PFSK-1 (cell line): ENCODE measurements at regions not wholly inside any gene's neighbourhood (a gene's known extent, or its start where the extent isn't known, plus 50 kb on each side); places are given as distances from the start of the nearest gene placed in this dataset.

Experiments used
- FOXP2 ChIP-seq: optimal IDR thresholded peaks from 2 replicates; pipeline ENCODE3; 2011; ENCODE audit warnings: borderline replicate concordance, control low read depth, inconsistent platforms; ENCODE audit not compliant: insufficient read depth; ENCODE audit errors: extremely low read length, extremely low read depth
- POLR2AphosphoS5 ChIP-seq: IDR thresholded peaks from 2 replicates; pipeline ENCODE4 v1.6.1; 2012; ENCODE audit warnings: low read depth, mild to moderate bottlenecking, control low read depth, low read length, moderate library complexity
- SIN3A ChIP-seq: IDR thresholded peaks from 2 replicates; pipeline ENCODE4 v1.6.1; 2012; ENCODE audit warnings: mild to moderate bottlenecking, low read length, moderate library complexity, borderline replicate concordance; ENCODE audit not compliant: insufficient read depth
- TAF1 ChIP-seq: IDR thresholded peaks from 2 replicates; pipeline ENCODE4 v1.6.1; 2012; ENCODE audit warnings: low read length, control low read depth, borderline replicate concordance; ENCODE audit not compliant: insufficient read depth
- TF ChIP-seq, protein P1 (sequence below), 2 experiments: IDR thresholded peaks; 2 replicates each; pipeline versions ENCODE4 v1.6.1 to v1.8.0; 2011 to 2012; ENCODE audit warnings: low read depth in 2 of 2, low read length in 2 of 2, control low read depth in 1 of 2, inconsistent platforms in 1 of 2, mild to moderate bottlenecking in 1 of 2, moderate library complexity in 1 of 2; ENCODE audit not compliant: insufficient read depth in 1 of 2

DNA sequence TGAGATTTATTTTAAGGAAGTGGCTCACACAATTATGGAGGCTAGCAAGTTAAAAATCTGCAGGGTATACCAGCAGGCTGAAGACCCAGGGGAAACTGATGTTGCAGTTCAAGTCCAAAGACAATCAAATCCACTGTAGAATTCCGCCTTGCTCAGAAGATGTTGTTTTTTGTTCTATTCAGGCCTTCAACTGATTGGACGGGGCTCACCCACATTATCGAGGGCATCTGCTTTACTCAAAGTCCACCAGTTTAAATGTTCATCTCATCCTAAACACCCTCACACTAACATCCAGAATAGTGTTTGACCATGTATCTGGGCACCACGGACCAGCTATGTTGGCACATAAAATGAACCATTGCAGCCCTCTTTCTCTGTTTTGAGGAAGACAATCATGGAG is 211.2 kb upstream of the GPR26 start:
- TF ChIP-seq TAF1 (no peak), POLR2AphosphoS5 (no peak), SIN3A (no peak)

DNA sequence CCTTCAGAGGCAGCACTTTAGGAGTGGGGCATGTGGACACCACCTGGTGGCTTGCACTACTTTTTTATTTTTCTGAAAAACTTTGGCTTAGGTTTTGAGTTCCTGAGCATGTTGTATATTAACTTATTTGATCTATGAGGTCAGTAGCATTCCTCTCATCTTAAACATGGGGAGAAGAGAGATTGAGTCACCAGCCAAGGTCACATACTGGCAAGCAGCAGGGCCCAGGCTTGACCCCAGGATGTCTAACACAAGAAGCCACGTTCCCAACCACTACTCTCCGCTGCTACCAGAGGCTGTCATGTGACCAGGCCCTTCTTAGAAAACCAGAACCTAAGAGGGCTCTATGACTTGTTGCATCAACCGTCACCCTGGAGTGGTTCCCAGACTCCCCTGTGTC is 210.3 kb upstream of the GPR26 start:
- TF ChIP-seq FOXP2 = no peak
- TF ChIP-seq, protein P1, sequence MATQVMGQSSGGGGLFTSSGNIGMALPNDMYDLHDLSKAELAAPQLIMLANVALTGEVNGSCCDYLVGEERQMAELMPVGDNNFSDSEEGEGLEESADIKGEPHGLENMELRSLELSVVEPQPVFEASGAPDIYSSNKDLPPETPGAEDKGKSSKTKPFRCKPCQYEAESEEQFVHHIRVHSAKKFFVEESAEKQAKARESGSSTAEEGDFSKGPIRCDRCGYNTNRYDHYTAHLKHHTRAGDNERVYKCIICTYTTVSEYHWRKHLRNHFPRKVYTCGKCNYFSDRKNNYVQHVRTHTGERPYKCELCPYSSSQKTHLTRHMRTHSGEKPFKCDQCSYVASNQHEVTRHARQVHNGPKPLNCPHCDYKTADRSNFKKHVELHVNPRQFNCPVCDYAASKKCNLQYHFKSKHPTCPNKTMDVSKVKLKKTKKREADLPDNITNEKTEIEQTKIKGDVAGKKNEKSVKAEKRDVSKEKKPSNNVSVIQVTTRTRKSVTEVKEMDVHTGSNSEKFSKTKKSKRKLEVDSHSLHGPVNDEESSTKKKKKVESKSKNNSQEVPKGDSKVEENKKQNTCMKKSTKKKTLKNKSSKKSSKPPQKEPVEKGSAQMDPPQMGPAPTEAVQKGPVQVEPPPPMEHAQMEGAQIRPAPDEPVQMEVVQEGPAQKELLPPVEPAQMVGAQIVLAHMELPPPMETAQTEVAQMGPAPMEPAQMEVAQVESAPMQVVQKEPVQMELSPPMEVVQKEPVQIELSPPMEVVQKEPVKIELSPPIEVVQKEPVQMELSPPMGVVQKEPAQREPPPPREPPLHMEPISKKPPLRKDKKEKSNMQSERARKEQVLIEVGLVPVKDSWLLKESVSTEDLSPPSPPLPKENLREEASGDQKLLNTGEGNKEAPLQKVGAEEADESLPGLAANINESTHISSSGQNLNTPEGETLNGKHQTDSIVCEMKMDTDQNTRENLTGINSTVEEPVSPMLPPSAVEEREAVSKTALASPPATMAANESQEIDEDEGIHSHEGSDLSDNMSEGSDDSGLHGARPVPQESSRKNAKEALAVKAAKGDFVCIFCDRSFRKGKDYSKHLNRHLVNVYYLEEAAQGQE (IDR thresholded peaks at IDR 0.05; ENCODE audit: insufficient read depth in 1 of 2, low read depth in 2 of 2, low read length in 2 of 2) = no peak
- TF ChIP-seq SIN3A = no peak
- no peak for TF ChIP-seq TAF1
- no peak for TF ChIP-seq POLR2AphosphoS5

DNA sequence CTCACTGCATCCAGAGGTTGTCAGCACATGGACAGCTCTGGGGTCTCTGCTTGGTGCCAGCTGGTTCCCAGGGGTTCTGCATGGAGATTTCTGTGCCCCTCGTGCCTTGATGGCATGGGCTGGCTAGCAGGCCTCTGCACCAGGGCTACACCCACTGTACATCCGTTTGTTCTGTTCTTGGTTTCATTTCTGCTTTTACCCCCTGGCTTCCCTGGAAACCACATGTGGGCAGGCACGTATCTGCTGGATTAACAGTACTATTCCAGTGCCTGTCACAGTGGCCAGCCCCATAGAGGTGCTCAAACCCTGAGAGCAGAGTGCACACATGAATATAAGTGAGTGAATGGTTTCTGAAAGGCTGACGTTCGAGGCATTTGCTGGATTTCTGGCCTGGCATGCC is 207.2 kb upstream of the GPR26 start:
- TF ChIP-seq, protein P1 (IDR thresholded peaks at IDR 0.05; ENCODE audit: insufficient read depth in 1 of 2, low read depth in 2 of 2, low read length in 2 of 2) = no peak

DNA sequence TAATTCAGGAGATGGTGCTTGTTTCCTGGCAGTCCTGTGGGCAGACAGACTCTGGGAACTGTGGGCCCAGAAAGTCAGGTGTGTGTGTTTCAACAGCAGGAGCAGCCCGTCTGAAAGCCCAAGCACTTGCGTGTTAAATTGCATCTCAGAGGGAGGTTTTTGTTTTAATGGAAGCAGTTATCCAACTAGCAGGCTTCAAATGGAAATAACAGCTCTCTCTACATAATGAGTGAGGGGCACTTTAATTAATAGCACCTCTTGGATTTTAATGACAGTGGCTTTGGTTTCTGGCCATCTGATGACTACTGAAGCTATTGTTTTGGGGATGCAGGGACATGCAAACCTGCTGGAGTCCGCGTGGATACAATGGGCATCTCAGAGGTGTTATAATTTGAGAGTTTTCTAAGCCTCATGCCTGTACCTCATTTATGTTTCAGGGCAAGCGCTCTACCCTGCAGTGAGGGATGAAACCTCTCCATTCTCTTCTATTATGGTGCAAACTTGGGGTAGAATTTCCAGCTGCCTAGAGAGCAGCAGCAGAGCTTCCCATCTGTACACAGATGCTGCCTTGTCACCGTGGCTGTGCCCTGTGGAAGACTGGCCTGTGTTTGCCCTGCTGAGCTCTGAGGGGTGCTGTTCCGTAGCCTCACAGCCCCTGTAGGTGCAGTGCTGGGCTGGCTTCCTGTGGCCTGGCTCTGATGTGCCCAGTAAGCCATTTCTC is 206.6 kb upstream of the GPR26 start:
- no peak for TF ChIP-seq POLR2AphosphoS5
- no peak for TF ChIP-seq TAF1
- TF ChIP-seq, protein P1 (IDR thresholded peaks at IDR 0.05; ENCODE audit: insufficient read depth in 1 of 2, low read depth in 2 of 2, low read length in 2 of 2) = no peak
- TF ChIP-seq FOXP2 = no peak
- TF ChIP-seq SIN3A = no peak

DNA sequence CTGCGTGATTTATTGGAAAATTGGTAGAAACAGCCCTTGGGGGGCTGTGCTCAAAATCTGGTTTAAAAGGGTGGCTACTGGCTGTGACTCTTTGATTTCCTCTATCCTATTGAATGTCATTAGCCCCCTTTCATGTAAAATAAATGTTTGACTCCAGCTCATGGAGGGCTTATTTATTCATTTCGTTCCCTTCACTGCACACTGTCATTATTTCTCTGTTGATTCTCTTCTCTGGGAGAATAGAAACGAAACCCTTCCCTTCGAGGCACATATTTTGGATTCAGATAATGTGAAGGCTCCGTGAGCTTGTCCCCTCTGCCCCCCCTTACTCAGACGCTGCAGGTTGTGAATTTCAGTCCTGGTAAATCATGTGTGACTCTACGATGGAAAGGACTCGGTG is 203.9 kb upstream of the GPR26 start:
- TF ChIP-seq, protein P1 (IDR thresholded peaks at IDR 0.05; ENCODE audit: insufficient read depth in 1 of 2, low read depth in 2 of 2, low read length in 2 of 2) = no peak
- TF ChIP-seq TAF1 (no peak), SIN3A (no peak), FOXP2 (no peak), POLR2AphosphoS5 (no peak)
